Kidney (tissue), 13 donors: ENCODE measurements at regions not wholly inside any gene's neighbourhood (a gene's known extent, or its start where the extent isn't known, plus 50 kb on each side); places are given as distances from the start of the nearest gene placed in this dataset.

Source experiments
- DNase-seq, 5 donors: peaks; one replicate each; pipeline ENCODE4 v3.0.0-alpha.2; 2013 to 2020
- FAIRE-seq: peaks from 2 replicates; lab custom pipeline; 2012; peaks lifted over from hg19 to GRCh38; lab: Jason Lieb, UNC
- H3K27ac ChIP-seq, 2 donors: one replicate each; pipeline ENCODE4 v1.7.0; 2013; ENCODE audit warnings: low read depth in 2 of 2, low read length in 2 of 2, inconsistent platforms in 1 of 2
- H3K27me3 ChIP-seq: one replicate; pipeline ENCODE4 v1.7.1; 2013; ENCODE audit warnings: low read length, inconsistent platforms; ENCODE audit not compliant: control insufficient read depth, insufficient read depth
- H3K36me3 ChIP-seq, 3 donors: one replicate each; pipeline versions ENCODE4 v1.7.0 to v1.7.1; 2013; ENCODE audit warnings: low read length in 3 of 3, control low read depth in 1 of 3, inconsistent platforms in 1 of 3; ENCODE audit not compliant: insufficient read depth in 3 of 3, control insufficient read depth in 2 of 3
- H3K4me1 ChIP-seq, 3 donors: one replicate each; pipeline versions ENCODE4 v1.7.0 to v1.7.1; 2013; ENCODE audit warnings: low read length in 3 of 3, inconsistent platforms in 1 of 3, low read depth in 1 of 3; ENCODE audit not compliant: control insufficient read depth in 2 of 3, insufficient read depth in 2 of 3
- H3K4me3 ChIP-seq, 3 donors: one replicate each; pipeline versions ENCODE4 v1.7.0 to v1.8.1; 2013; ENCODE audit warnings: low read length in 3 of 3, control low read depth in 1 of 3, inconsistent platforms in 1 of 3
- H3K9ac ChIP-seq, 3 donors: one replicate each; pipeline versions ENCODE4 v1.7.0 to v1.7.1; 2013; ENCODE audit warnings: low read length in 3 of 3, control low read depth in 1 of 3, inconsistent platforms in 1 of 3
- H3K9me3 ChIP-seq, 3 donors: one replicate each; pipeline versions ENCODE4 v1.7.0 to v1.7.1; 2013; ENCODE audit warnings: low read length in 3 of 3, control low read depth in 1 of 3, inconsistent platforms in 1 of 3; ENCODE audit not compliant: control insufficient read depth in 2 of 3, insufficient read depth in 1 of 3
- intact Hi-C: fragments of 100-400 bp; cut with DNase I; formaldehyde crosslinking; loops from one replicate; pipeline ENCODE4 v1.11.1; 2022
- TF ChIP-seq, protein P1 (sequence below): IDR thresholded peaks from 3 replicates; pipeline ENCODE4 v1.5.1; 2012; ENCODE audit warnings: mild to moderate bottlenecking, moderate library complexity, borderline replicate concordance; ENCODE audit not compliant: insufficient read depth; ENCODE audit errors: extremely low read depth
- donor health status: control.
- donor health status: control.
- donor health status: control.
- donor health status: control.
- donor health status: control.
- donor health status: DM: yes; HTN: yes; CAD: no.
- donor health status: Normal renal cell carcinoma (clear cell type).

GRCh38 chr5:19196631-19197030, 791.4 kb downstream of the CDH18 start:
- Histone ChIP-seq H3K27ac (no peak overlapping the region), H3K4me3 (no peak overlapping the region), H3K36me3 (no peaks in the 10 kb centered on the region), H3K27me3 (no peaks in the 10 kb centered on the region), H3K9me3 (no peaks in the 10 kb centered on the region), H3K9ac (no peak overlapping the region), H3K4me1 (no peaks in the 10 kb centered on the region)
- FAIRE-seq (no peak), DNase-seq (no peak)
- intact Hi-C loops: no loop called here
- TF ChIP-seq, protein P1, sequence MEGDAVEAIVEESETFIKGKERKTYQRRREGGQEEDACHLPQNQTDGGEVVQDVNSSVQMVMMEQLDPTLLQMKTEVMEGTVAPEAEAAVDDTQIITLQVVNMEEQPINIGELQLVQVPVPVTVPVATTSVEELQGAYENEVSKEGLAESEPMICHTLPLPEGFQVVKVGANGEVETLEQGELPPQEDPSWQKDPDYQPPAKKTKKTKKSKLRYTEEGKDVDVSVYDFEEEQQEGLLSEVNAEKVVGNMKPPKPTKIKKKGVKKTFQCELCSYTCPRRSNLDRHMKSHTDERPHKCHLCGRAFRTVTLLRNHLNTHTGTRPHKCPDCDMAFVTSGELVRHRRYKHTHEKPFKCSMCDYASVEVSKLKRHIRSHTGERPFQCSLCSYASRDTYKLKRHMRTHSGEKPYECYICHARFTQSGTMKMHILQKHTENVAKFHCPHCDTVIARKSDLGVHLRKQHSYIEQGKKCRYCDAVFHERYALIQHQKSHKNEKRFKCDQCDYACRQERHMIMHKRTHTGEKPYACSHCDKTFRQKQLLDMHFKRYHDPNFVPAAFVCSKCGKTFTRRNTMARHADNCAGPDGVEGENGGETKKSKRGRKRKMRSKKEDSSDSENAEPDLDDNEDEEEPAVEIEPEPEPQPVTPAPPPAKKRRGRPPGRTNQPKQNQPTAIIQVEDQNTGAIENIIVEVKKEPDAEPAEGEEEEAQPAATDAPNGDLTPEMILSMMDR: no peak

DNA sequence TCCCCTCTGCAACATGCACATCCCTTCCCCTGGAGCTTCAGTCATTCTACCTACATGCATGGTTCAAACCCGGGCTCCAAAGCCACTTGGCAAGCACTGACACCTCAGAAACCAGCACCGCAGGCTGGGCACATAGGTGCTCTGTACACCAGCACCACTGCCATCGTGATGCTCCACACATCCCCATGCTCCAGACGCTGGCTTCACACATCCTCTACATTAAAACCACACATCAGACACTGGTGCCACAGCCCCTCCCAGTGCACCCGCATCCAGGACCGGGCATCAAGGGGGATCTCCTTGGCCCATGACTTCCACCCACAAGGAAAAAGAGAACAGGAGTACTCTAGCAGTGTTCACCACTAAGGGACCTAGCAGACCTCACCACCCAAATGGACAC, 787.7 kb downstream of the CDH18 start:
- FAIRE-seq: no peak
- Histone ChIP-seq H3K27ac (no peak overlapping the region), H3K9me3 (no peaks in the 10 kb centered on the region), H3K9ac (no peak overlapping the region), H3K27me3 (no peaks in the 10 kb centered on the region), H3K4me3 (no peak overlapping the region), H3K4me1 (no peaks in the 10 kb centered on the region), H3K36me3 (no peaks in the 10 kb centered on the region)
- no peak for DNase-seq
- intact Hi-C loops: no loop called here
- TF ChIP-seq, protein P1: no peak

DNA sequence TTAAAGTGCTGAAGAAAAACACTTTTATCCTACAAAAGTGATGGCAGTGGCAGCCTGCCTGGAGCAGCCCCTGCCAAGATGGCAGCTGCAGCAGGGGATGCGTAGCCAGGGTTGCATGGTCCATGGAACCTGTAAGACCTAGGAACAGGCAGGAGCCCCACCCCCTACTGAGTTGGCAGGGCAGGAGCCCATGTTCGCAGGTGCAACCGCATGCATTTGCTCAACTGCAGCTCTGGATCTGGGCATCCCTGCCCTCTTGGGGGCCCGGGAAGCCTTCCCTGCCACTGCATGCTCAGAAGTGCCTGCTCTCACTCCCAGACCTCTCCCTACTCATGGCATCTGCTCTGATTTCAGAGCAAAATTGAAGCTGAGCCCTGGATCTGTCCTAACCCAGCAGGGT, 779.6 kb downstream of the CDH18 start:
- Histone ChIP-seq H3K9ac (no peak overlapping the region), H3K27ac (no peak overlapping the region), H3K36me3 (no peaks in the 10 kb centered on the region), H3K4me1 (no peaks in the 10 kb centered on the region), H3K9me3 (no peaks in the 10 kb centered on the region), H3K4me3 (no peak overlapping the region), H3K27me3 (no peaks in the 10 kb centered on the region)
- DNase-seq (no peak), FAIRE-seq (no peak)
- intact Hi-C loops: no loop called here
- TF ChIP-seq, protein P1: no peak

DNA sequence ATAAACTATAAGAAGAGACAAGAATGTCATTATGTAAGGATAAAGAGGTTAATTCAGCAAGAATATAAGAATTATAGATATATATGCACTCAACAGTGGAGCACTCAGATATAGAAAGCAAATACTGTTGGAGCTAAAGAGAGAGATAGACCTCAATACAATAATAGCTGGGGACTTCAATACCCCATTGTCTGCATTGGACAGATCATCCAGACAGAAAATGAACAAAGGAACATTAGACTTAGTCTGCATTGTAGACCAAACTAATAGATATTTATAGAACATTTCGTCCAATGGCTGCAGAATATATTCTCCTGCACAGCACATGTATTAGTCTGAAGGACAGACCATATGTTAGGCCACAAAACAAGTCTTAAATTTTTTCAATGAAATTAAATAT, 777.1 kb downstream of the CDH18 start:
- Histone ChIP-seq H3K9me3 (no peaks in the 10 kb centered on the region), H3K4me3 (no peak overlapping the region), H3K27me3 (no peaks in the 10 kb centered on the region), H3K9ac (no peak overlapping the region), H3K27ac (no peak overlapping the region), H3K4me1 (no peaks in the 10 kb centered on the region), H3K36me3 (no peaks in the 10 kb centered on the region)
- DNase-seq (no peak), FAIRE-seq (no peak)
- intact Hi-C loops: no loop called here
- TF ChIP-seq, protein P1: no peak
